ENCODE measurements at regions not wholly inside any gene's neighbourhood (a gene's known extent, or its start where the extent isn't known, plus 50 kb on each side); places are given as distances from the start of the nearest gene placed in this dataset.
"Not testable (repeated sequence)": the region's sequence is repeated elsewhere in the genome, so short reads cannot be mapped to it uniquely, and the experiment has no call there.

DNA sequence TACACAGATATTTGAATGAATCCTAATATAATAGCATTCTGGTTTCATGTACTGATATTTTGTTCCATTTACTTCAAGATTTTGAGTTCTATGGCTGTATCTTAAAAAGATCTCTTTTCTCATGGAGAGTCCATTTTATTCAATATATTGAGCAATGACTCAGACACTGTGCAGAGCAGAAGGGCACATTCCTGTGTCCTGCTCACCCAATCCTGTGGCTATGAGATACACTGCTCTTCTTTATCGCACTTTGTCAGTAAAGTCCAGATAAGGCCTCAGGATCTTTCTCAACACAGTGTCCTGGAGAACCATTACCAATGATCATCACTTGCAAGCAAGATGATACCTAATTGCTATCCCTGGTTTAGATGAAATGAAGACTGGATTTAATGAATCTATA lies 155.0 kb downstream of the CYSLTR2 start:
- no peak for ATAC-seq
- no peak for DNase-seq

DNA sequence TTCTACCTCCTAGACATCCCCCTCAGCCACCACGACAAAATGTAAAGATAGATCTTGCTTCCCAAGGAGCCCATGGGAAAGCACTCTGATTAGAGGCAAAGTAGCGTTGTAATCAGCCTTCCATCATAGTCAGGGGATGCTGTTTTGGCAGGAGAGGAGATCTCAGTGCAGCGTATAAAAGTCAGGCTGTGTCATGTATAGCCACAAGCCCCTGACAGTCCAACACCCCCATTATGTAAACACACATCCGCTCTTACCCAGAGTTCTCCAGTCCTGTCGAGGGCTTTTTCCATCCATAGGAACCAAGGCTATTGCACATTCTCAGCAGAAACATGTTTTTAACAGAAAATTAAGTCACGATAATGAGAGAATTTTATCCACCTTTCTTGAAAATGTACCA lies 156.3 kb downstream of the CYSLTR2 start:
- DNase-seq, result no peak

DNA sequence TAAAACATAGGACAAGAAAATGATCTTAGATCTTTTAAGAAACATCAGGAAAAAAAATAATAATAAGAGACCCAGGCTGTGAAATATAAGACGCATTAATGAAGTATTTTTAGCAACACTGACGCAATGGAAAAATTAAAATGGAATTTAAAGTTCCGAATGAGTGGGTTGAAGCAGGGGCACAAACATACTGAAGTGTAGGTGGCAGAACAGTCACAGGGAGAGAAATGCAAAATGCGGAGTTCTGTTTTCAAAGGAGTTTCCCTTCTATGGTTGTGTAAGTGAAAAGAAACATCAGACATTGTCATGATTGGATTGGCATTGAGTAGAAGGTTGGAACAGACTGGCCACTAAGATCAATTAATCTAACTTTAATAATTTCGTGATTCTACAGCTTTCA lies 159.8 kb downstream of the CYSLTR2 start:
- no peak for DNase-seq
- no peak for ATAC-seq

More for the DNA sequence above, 156.3 kb downstream of the CYSLTR2 start:
- ATAC-seq, result no peak

DNA sequence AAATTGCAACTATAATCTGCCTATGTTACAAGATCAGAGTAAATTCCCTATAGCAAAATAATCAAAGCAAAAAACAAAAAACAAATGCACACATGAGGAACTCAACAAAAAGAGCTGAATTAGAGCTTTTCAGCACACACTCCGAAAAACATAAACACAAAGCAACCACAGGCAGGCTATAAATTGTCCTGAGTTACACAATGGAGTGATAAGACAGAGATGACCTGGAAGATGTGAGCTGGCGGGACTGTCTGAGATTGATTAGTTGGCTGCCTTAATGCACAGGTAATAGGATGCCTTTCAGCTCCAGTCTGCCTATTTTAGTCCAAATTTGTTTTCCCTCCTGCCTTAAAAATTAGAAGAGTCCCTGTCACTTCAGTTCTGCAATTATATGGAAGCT lies 159.0 kb upstream of the FNDC3A start:
- ATAC-seq, result no peak
- DNase-seq, result no peak

DNA sequence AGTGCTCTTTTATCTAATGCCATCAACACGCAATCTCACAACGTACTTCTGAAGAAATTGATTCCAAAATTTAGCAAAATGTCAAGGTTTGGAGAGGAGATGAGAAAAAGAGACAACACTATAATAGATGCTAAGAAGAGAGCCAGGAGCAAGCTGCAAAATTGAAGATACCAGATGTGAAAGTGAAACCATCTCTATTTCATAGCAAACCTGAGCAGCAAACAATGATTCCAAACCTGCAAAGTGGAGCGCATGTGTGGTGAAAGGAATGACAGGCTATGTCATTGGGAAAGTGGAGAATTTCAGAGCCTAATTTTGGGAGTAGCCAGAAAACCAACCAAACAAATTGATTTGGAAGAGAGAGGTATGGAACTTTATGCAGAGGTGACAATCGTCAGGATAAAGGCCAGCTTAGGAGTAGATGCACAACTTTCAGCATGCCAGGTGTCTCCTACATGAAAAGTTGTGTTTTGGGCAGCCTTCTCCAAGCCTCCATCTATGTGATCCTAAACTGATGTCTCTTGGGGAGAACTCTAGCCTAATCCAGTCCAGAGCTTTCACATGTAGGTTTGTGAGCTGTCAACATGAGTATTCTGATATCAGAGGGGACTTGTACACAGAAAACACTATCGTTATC lies 158.4 kb upstream of the FNDC3A start:
- no peak for ATAC-seq
- DNase-seq, result no peak

DNA sequence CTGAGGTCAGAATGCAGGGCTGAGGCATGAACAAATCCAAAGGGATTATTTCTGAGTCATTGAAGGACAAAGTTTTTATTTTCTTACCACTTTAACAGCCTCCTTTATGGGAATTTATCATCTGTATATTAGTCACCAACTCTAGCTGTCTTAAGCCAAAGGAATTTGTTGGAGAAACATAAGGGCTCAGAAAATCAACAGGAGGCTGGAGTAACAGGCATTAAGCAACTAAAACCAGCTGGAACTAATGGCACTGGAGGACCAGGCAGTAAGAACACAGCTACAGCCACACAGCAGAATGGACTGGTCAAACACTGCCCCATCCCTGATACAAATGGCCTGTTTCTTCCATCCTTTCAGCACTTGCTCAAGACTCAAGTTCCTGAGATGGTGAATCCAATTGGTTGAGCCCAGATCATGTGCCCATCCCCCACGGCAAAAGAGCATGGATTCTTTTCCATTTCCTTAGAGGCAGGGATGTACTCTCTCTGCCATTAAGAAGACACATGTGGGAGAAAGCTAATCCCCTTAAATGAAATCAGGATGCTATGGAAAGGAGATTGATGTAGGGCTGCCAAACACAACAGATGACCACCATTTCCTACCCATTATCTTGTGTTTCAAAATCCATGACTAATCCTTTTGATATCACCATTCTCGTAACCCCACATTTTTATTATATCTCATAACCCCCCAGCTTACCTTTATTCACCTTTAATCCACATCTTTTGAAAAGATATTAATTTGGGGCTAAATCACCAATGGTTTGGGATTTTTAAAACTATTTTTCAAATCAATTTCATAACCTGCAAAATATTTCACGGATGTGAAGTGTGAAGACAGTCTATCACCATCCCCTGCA lies 157.0 kb upstream of the FNDC3A start:
- DNase-seq (no peak), ATAC-seq (no peak)

DNA sequence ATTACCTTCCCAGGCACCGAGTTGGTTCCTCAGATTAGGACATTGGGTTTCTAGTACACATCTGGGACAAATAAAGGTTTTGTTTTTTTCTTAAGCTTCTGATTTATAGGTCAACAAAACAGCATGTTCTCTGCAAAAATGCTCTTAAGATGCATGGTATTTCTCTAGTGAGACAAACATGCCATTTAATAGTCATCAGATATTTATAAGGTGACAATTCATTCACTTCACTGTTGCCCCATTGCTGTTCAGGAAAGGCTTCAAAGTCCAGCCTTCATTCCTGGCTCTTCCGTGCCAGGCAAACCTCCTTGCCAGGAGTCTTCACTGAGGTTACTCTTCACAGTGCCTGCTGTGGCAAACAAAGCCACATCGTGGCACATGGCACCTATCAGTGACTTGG lies 156.3 kb upstream of the FNDC3A start:
- DNase-seq (no peak), ATAC-seq (no peak)

DNA sequence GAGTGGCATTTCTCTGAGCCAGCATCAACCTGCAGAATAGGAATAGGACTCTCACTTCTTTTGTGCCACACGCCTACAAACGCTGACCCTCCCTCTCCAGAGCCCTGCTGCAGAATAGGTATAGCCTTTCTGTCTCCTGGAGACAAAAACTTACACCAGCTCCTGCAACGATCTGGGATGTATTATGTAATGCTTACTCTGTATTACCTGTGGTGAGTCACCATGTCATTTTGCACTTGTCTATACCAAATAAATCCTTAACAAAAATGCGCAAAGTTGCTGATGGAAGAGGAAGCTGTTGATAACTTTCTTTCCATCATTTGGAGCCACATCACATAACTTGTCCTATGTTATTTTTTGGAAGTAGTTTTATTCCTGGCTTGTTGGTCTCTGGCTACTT lies 155.8 kb upstream of the FNDC3A start:
- DNase-seq (no peak), ATAC-seq (no peak)

DNA sequence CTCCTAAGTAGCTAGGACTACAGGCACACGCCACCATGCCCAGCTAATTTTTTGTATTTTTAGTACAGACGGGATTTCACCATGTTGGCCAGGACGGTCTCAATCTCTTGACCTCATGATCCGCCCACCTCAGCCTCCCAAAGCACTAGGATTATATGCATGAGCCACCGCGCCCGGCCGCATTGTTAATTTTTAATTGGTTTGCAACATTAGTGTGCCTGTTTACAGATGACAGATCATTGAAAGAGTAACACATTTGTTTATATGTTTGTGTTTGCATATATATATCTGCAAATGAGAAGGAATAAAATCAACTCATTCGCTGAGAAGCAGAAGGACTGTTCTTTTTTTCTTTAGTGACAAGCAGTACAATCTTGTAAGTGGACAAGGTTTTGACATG lies 152.2 kb upstream of the FNDC3A start:
- not testable (repeated sequence) for DNase-seq, ATAC-seq

DNA sequence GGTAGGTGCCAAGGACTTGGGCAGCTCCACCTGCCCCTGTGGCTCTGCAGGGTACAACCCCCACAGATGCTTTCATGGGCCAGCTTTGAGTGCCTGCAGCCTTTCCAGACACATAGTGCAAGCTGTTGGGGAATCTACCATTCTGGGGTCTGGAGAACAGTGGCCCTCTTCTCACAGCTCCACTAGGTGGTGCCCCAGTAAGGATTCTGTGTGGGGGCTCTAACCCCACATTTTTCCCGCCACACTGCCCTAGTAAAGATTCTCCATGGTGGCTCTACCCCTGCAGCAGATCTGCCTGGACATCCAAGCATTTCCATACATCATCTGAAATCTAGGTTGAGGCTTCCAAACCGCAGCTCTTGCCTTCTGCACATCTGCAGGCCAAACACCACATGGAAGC lies 149.7 kb upstream of the FNDC3A start:
- ATAC-seq, result no peak

DNA sequence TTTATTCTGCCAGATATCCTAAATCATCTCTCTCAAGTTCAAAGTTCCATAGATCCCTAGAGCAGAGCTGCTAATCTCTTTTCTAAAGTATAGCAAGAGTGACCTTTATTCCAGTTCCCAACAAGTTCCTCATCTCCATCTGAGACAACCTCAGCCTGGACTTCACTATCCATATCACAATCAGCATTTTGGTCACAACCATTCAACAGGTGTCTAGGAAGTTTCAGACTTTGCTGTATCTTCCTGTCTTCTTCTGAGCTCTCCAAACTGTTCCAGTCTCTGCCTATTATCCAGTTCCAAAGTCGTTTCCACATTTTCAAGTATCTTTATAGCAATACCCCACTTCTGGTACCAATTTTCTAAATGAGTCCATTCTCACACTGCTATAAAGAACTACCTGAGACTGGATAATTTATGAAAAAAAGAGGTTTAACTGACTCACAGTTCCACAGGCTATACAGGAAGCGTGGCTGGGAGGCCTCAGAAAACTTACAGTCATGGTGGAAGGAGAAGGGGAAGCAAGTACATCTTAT lies 148.7 kb upstream of the FNDC3A start:
- not testable (repeated sequence) for ATAC-seq, DNase-seq

More for the DNA sequence above, 149.7 kb upstream of the FNDC3A start:
- DNase-seq, result no peak

DNA sequence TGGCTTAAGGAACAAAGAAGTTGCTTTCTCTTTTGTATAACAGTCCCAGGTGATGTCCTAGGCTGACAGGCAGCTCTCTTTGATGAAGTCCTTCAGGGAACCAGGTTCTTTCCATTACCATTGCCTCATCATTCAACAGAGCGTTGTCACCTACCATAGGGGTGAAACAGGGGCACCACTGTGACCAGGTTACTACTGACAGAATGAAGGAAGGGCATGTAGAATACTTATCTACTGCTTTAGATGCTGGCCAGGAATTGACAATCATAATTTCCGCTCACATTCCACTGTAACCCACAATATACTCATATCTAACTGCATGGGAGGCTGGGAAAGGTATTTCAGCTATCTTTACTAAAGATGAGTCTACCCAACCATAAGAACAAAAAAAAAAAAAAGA lies 148.0 kb upstream of the FNDC3A start:
- DNase-seq, result peak; percentile 26
- ATAC-seq, result peak; percentile 83

DNA sequence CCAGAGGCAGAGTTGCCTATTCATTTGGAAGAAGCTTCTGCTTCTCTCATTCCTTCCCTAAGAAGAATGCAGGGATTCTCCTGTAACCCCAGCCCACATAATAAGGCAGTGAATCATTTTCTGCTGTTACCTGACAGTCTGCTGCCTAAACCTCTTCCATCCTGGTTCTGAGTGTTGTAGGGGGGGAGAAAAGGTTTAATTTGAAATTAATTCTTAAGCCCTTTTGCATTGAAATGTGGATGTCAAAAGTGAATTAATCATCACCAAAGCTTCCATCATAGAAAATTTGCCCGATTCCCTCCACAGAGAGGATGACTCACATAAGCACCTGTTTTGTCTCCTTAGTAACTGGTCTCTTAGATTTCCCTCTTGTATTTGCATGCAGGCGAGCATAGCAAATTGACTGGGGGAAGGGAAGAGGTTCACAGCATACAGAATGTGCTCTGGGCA lies 146.7 kb upstream of the FNDC3A start:
- DNase-seq, result peak; percentile 14
- peak; percentile 71 for ATAC-seq

DNA sequence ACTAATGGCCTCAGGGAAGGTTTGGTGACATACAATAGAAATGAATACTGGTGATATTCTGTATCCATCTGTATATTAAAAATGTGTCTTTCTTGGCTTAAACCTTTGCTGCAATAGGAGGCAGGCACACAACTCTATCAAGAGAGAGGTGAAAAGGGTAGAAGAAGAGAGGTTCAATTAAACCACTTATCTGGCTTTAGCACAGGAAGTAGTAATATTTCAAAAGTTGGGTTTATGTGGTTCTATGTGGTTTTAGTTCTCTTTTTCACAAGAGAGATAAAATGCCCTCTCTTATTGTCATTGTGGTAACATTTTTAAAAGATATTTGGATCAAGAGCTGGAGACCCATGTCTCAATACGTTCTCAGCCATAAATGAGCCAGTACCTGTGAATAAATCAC lies 146.2 kb upstream of the FNDC3A start:
- no peak for DNase-seq

DNA sequence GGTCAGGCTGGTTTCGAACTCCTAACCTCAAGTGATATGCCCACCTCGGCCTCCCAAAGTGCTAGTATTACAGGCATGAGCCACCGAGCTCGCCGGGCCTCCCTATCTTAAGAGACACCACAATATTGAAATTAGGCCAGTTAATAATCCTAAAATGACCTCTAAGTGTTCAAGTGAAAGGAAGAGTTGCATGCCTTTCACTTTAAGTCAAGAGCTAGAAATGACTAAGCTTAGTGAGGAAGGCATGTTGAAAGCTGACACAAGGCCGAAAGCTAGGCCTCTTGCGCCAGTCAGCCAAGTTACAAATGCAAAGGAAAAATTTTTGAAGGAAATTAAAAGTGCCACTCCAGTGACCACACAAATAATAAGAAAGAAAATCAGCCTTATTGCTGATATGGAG lies 144.5 kb upstream of the FNDC3A start:
- DNase-seq, result no peak
- ATAC-seq, result no peak

More for the DNA sequence above, 146.2 kb upstream of the FNDC3A start:
- ATAC-seq, result peak; percentile 12

DNA sequence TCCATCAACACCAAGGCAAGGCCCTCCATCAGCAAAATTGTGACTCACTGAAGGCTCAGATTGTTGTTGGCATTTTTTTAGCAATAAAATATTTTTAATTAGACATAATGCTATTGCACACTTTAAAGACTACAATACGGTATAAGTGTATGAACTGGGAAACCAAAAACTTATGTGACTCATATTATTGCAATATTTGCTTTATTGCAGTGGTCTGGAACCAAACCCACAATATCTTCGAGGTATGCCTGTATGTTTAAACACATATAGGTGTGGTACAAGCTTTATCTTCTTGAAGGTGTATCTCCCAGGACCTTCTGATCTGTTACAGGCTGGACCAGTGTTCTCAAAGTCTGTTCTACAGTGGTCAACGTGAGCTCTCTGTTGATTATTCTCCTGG lies 142.3 kb upstream of the FNDC3A start:
- DNase-seq (no peak), ATAC-seq (no peak)

DNA sequence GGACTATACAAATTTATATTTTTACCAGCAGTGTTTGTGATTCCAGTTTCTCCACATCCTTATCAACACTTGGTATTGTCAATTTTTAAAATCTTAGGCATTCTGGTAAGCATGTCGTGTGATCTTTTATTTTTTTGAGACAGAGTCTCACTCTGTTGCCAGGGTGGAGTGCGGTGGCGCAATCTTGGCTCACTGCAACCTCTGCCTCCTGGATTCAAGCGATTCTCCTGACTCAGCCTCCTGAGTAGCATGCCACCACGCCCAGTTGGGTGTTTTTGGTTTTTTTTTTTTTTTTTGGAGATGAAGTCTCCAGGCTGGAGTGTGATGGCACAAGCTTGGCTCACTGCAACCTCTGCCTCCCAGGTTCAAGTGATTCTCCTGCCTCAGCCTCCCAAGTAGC lies 140.4 kb upstream of the FNDC3A start:
- not testable (repeated sequence) for ATAC-seq, DNase-seq

DNA sequence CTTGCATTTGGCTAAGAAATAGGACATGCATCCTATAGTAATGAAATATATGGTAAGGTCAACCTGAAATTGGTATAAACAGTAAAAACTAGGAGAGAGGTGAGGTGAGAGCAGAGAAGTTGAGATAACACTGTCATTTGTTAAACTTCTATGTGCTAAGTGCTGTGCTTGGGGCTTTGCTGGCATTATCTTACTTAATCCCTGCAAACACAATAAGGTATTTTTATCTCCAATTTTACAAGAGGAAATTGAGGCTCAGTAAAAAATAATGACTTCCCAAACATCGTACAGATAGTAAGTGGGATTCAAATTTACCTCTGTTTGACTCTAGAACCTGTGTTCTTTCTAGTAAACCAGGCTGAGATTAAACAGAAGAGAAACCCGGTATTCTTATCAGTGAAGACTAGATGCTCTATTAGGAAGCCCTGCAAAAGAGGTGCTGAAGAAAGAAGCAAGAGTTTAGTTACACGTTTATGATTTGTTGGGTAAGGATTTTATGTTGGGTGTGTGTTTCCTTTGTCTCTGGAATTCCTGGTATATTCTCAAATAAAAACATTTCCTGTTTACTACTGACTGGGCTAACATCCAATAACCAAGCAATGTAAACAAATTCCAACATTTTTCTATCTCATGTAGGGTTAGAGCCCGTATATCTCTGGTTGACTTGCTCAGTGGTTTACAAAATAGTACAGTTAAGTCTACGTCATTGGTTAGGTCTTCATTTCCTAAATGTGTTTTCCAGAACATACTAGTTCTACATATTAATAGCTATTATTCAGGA lies 137.3 kb upstream of the FNDC3A start:
- DNase-seq, result no peak

DNA sequence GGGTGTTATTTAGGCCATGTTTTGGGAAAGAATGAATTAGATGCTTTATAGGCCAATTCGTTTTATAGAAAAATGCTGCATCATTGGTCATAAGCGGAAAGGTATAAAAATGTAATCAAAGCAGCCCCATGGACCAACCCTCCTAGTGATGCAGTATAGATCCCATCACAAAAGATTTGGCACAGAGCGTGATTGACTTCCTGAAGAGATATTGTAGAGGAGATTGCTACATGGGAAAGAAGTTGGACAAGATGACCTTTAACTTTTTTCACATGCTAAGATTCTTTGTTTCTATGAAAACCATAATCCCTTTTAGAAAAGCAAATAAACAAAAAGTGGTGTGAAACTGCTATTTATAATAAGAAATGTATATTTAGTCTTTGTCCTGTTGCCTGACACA lies 136.5 kb upstream of the FNDC3A start:
- DNase-seq, result no peak
- ATAC-seq, result no peak

More for the DNA sequence above, 137.3 kb upstream of the FNDC3A start:
- no peak for ATAC-seq

DNA sequence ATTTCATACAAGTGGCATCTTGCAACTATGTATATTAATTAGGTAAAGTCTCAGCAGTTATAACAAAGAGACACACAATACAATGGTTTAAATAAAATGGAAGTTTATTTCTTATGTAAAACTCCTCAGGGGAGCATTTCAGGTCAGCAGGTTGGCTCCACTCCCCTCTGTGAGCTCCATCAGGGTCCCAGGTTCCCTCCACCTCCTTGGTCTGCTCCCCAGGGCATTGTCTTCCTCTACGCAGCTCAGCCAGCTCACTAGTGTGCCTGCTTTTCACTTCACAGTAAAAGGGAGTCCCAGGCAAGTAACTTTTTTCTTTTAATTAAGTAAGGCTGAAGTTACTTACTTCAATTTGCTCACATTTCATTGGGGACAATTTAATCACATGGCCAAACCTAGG lies 135.3 kb upstream of the FNDC3A start:
- ATAC-seq (no peak), DNase-seq (no peak)

DNA sequence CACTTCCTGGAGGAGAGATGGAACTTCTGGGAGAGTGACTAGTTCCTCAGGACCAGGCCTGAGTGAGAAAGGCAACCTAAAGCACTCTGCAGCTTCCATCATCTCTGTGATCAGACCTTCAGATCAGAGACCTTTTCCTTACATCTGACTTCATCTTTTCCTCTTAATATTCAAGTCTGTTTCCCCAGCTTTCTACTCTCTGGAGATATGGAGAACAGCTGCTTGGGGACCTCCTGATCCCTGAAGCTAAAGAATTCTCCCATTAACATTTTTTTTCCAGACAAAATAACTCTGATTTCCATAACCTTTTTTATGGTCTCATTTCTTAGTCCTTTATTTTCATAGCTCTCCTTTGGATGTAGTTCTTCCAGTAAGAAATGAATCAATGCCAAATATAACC lies 133.4 kb upstream of the FNDC3A start:
- no peak for ATAC-seq
- no peak for DNase-seq

DNA sequence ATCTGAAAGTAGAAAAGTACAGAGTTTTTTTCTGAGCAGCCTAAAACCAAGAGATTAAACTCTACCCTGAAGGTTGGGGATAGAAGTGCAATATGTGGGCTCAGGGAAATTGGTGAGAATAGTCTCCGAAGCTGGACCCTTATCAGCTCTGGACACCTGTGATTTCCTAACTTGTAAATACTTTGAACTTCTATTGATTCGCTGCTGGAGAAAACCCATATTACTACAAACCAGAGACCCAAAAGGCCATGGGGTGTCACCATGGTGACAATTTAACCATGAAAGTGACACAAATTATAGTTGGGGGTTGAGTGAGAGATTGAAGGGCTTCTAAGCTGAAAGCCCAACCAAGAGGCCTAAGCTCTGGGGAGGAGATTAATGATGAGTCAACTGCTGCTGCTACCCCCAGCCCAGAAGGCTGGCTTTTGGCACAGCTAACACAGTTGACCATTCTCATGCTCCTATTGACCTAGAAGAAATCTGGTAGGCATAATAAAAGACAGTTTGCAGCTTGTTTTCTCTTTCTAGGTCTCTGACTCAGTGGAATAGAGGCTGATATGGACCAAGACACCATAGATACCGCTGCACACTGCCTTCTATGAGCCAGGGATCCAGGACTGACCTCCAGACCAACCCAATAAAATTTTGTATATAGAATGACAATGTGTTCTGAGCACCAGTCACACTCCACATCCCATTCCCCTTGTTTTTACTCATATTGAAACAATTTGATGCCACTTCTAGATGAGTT lies 131.9 kb upstream of the FNDC3A start:
- ATAC-seq (no peak), DNase-seq (no peak)

Measured in stimulated activated naive CD8-positive, alpha-beta T cell treated with anti-CD3 and anti-CD28 coated beads, Interleukin-15, Interleukin-2, amounts not matched to agents 100 U/mL and 50 U/mL, for 24 hours (primary cell).